Heart right ventricle (tissue), 16 donors: ENCODE measurements at regions not wholly inside any gene's neighbourhood (a gene's known extent, or its start where the extent isn't known, plus 50 kb on each side); places are given as distances from the start of the nearest gene placed in this dataset.

Experiments used
- ATAC-seq, 8 donors: fragments of 200-7000 bp; cut with Tn5 transposase; one replicate each; pipeline ENCODE4 v1.9.1; 2020; ENCODE audit warnings: mild to moderate bottlenecking in 8 of 8, moderate library complexity in 8 of 8, moderate number of reproducible peaks in 1 of 8
- DNase-seq, 2 donors: peaks; one replicate each; pipeline ENCODE4 v3.0.0-alpha.2; 2020
- H3K27ac ChIP-seq, 10 donors: fragments of 200-600 bp; sonication (generic) in 2 of 10; one replicate each; pipeline versions ENCODE4 v1.5.0 to v1.8.0; 2020 to 2022; ENCODE audit warnings: mild to moderate bottlenecking in 3 of 10
- H3K27me3 ChIP-seq, 7 donors: fragments of 200-600 bp; one replicate each; pipeline ENCODE4 v1.8.0; 2021 to 2022; ENCODE audit warnings: mild to moderate bottlenecking in 2 of 7
- H3K36me3 ChIP-seq, 9 donors: fragments of 200-600 bp; sonication (generic) in 1 of 9; one replicate each; pipeline versions ENCODE4 v1.5.0 to v1.8.0; 2020 to 2022; ENCODE audit warnings: mild to moderate bottlenecking in 2 of 9
- H3K4me1 ChIP-seq, 9 donors: fragments of 200-600 bp; sonication (generic) in 1 of 9; one replicate each; pipeline versions ENCODE4 v1.5.0 to v1.8.0; 2020 to 2022; ENCODE audit warnings: mild to moderate bottlenecking in 4 of 9
- H3K4me3 ChIP-seq, 10 donors: fragments of 200-600 bp; sonication (generic) in 2 of 10; one replicate each; pipeline versions ENCODE4 v1.5.0 to v1.8.0; 2020 to 2022; ENCODE audit warnings: mild to moderate bottlenecking in 7 of 10, moderate library complexity in 2 of 10
- H3K9me3 ChIP-seq, 11 donors: fragments of 200-600 bp in 10 of 11; sonication (generic) in 2 of 11; one replicate each; pipeline versions ENCODE4 v1.5.0 to v1.8.0; 2013 to 2022; ENCODE audit warnings: mild to moderate bottlenecking in 2 of 11, control low read depth in 1 of 11, moderate library complexity in 1 of 11
- CTCF ChIP-seq, 9 donors: fragments of 200-600 bp; sonication (generic) in 2 of 9; IDR thresholded peaks; one replicate each; pipeline versions ENCODE4 v1.5.0 to v1.8.0; 2021 to 2022; ENCODE audit warnings: antibody characterized with exemption in 9 of 9, mild to moderate bottlenecking in 5 of 9, moderate library complexity in 1 of 9
- WGBS, 2 donors: extraction: QIAGEN DNeasy Blood & Tissue Kit; methylation state at CpG; one replicate each; pipeline ENCODE4 v1.1.7; 2013; ENCODE audit warnings: inconsistent platforms in 1 of 2; 5-methylcytosine and 5-hydroxymethylcytosine counted together
- intact Hi-C, 10 donors: fragments of 100-400 bp; cut with DNase I; formaldehyde crosslinking; loops; one replicate each; pipeline versions ENCODE4 v1.11.1 to v1.14.2; 2022
- donor health status: Arrhythmogenic right ventricular cardiomyopathy.
- donor health status: ischemic (EF 13 %, LVEDD 7.1; RV severe dilation, severe dysfunction).
- donor health status: healthy with polysubstance abuse.
- donor health status: DM: no; HTN: yes; CAD: no.
- donor health status: DM: no; HTN: no; CAD: no.
- donor health status: ischemic (EF 25% LVEDD 6.9; RV normal size, moderate dysfunction).
- donor health status: ischemic (EF 25% LVEDD 5.7; RV mildly dilated, moderate dysfunction).
- donor health status: healthy.
- donor health status: DM: yes; HTN: yes; CAD: no.
- donor health status: Ischemic cardiomyopathy.
- donor health status: ischemic (EF 35%, LVEDD 5.7; RV mildly dilated, moderate dysfunction).
- donor health status: nonischemic (EF 11% LVEDD 7.7; RV severe dilation, severe dysfunction).
- donor health status: DM: yes; HTN: yes; CAD: no.
- donor health status: PGD.
- donor health status: ischemic (EF 29% LVEDD 5.4; RV normal size, mild dysfunction).
- donor health status: nonischemic (EF 23%, LVEDD 6.1; RV moderate dilation, normal function).

GRCh38 chr4:58561170-58561569 lies 1451.0 kb upstream of the IGFBP7 start:
- H3K36me3 ChIP-seq: no peaks in the 10 kb centered on the region
- TF ChIP-seq CTCF (IDR thresholded peaks at IDR 0.05): no peak
- no peak overlapping the region for H3K4me3 ChIP-seq
- ATAC-seq (no peak), DNase-seq (no peak)
- no peak overlapping the region for H3K27ac ChIP-seq
- no peaks in the 10 kb centered on the region for H3K9me3 ChIP-seq
- H3K27me3 ChIP-seq: no peaks in the 10 kb centered on the region
- intact Hi-C loops: no loop called here
- H3K4me1 ChIP-seq: no peaks in the 10 kb centered on the region
- WGBS, 2 donors: 72 to 78% methylated on average over 1 of the region's 1 CpG

GRCh38 chr4:58560736-58561135 lies 1450.6 kb upstream of the IGFBP7 start:
- Histone ChIP-seq H3K4me3 (no peak overlapping the region), H3K27me3 (no peaks in the 10 kb centered on the region), H3K36me3 (no peaks in the 10 kb centered on the region), H3K9me3 (no peaks in the 10 kb centered on the region), H3K4me1 (no peaks in the 10 kb centered on the region), H3K27ac (no peak overlapping the region)
- no peak for TF ChIP-seq CTCF (IDR thresholded peaks at IDR 0.05)
- intact Hi-C loops: no loop called here
- ATAC-seq (no peak), DNase-seq (no peak)
- 64% methylated on average over 1 of the region's 1 CpG for WGBS, 2 donors

GRCh38 chr4:58553679-58554078 lies 1443.5 kb upstream of the IGFBP7 start:
- 61 to 72% methylated on average over 2 of the region's 2 CpGs for WGBS, 2 donors
- no peak for DNase-seq
- Histone ChIP-seq H3K4me3 (no peak overlapping the region), H3K36me3 (no peaks in the 10 kb centered on the region), H3K4me1 (no peaks in the 10 kb centered on the region), H3K27me3 (no peaks in the 10 kb centered on the region), H3K27ac (no peak overlapping the region), H3K9me3 (no peaks in the 10 kb centered on the region)
- ATAC-seq: no peak
- TF ChIP-seq CTCF (IDR thresholded peaks at IDR 0.05): no peak
- intact Hi-C loops: no loop called here

- intact Hi-C loops: no loop called here
- no peak for TF ChIP-seq CTCF (IDR thresholded peaks at IDR 0.05)
- H3K4me3 ChIP-seq: no peak overlapping the region
- no peaks in the 10 kb centered on the region for H3K9me3 ChIP-seq
- no peaks in the 10 kb centered on the region for H3K4me1 ChIP-seq
- no peaks in the 10 kb centered on the region for H3K27me3 ChIP-seq
- 90 to 100% methylated on average over 1 of the region's 1 CpG for WGBS, 2 donors
- H3K27ac ChIP-seq: no peak overlapping the region
- no peaks in the 10 kb centered on the region for H3K36me3 ChIP-seq
- DNase-seq: no peak
- ATAC-seq: no peak
Observed at GRCh38 chr4:58553031-58553430, 1442.8 kb upstream of the IGFBP7 start.

DNA sequence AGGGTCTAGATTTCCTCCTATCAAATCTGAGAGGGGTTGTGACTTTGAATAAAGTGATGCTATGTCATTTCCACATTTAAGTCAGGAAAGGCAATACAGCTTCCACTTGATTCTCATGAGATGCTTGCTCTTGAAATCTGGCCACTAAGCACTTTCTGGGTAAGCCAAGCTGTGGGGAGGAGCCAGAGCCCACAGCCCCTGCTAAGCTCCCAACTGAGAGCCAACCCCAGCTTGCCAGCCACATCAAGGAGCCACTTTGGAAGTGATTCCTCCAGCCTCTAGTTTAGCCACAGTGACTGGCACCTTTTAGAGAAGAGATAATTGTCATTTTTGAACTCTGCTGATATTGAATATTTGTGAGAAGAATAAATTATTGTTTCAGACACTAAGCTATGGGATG lies 1441.5 kb upstream of the IGFBP7 start:
- Histone ChIP-seq H3K4me3 (no peak overlapping the region), H3K9me3 (no peaks in the 10 kb centered on the region), H3K36me3 (no peaks in the 10 kb centered on the region), H3K27me3 (no peaks in the 10 kb centered on the region), H3K27ac (no peak overlapping the region), H3K4me1 (no peaks in the 10 kb centered on the region)
- no peak for TF ChIP-seq CTCF (IDR thresholded peaks at IDR 0.05)
- intact Hi-C loops: no loop called here
- ATAC-seq (no peak), DNase-seq (no peak)
